Thymus (tissue), 11 donors: ENCODE measurements at regions not wholly inside any gene's neighbourhood (a gene's known extent, or its start where the extent isn't known, plus 50 kb on each side); places are given as distances from the start of the nearest gene placed in this dataset.

ENCODE experiments used
- DNase-seq, 9 donors: peaks; one replicate each; pipeline ENCODE4 v3.0.0-alpha.2; 2013; ENCODE audit warnings: low spot score in 9 of 9, low read depth in 6 of 9, missing footprints in 1 of 9
- H3K27ac ChIP-seq, 2 donors: one replicate each; pipeline ENCODE4 v1.5.1; 2013; ENCODE audit warnings: control low read depth in 1 of 2, low read depth in 1 of 2, low read length in 1 of 2, mild to moderate bottlenecking in 1 of 2, moderate library complexity in 1 of 2
- H3K27me3 ChIP-seq, 2 donors: one replicate each; pipeline ENCODE4 v1.5.1; 2013; ENCODE audit warnings: low read length in 1 of 2; ENCODE audit not compliant: control insufficient read depth in 2 of 2, insufficient read depth in 1 of 2
- H3K36me3 ChIP-seq, 2 donors: one replicate each; pipeline ENCODE4 v1.5.1; 2013; ENCODE audit warnings: low read length in 1 of 2, mild to moderate bottlenecking in 1 of 2, moderate library complexity in 1 of 2; ENCODE audit not compliant: control insufficient read depth in 2 of 2, insufficient read depth in 2 of 2
- H3K4me1 ChIP-seq, 2 donors: one replicate each; pipeline ENCODE4 v1.5.1; 2013; ENCODE audit warnings: low read length in 2 of 2; ENCODE audit not compliant: control insufficient read depth in 2 of 2, insufficient read depth in 2 of 2
- H3K4me3 ChIP-seq, 2 donors: one replicate each; pipeline ENCODE4 v1.5.1; 2013; ENCODE audit warnings: low read length in 2 of 2, control low read depth in 1 of 2, mild to moderate bottlenecking in 1 of 2
- H3K9me3 ChIP-seq, 2 donors: one replicate each; pipeline ENCODE4 v1.5.1; 2013; ENCODE audit warnings: low read length in 1 of 2, mild to moderate bottlenecking in 1 of 2; ENCODE audit not compliant: control insufficient read depth in 2 of 2, insufficient read depth in 1 of 2
- WGBS: extraction: QIAGEN DNeasy Blood & Tissue Kit; methylation state at CpG from one replicate; pipeline ENCODE4 v1.1.7; 2013; 5-methylcytosine and 5-hydroxymethylcytosine counted together
- donor health status: healthy.

- no peaks in the 10 kb centered on the region for H3K4me1 ChIP-seq
- DNase-seq: no peak
- 97% methylated on average over 4 of the region's 4 CpGs for WGBS
- H3K9me3 ChIP-seq: no peaks in the 10 kb centered on the region
- H3K27ac ChIP-seq: no peak overlapping the region
- no peaks in the 10 kb centered on the region for H3K27me3 ChIP-seq
- no peaks in the 10 kb centered on the region for H3K36me3 ChIP-seq
- H3K4me3 ChIP-seq: no peak overlapping the region
Measured at GRCh38 chr16:7074715-7075114, 257.9 kb upstream of the RBFOX1 start.

- Histone ChIP-seq H3K27me3 (no peaks in the 10 kb centered on the region), H3K9me3 (no peaks in the 10 kb centered on the region), H3K36me3 (no peaks in the 10 kb centered on the region), H3K4me3 (no peak overlapping the region), H3K4me1 (no peaks in the 10 kb centered on the region), H3K27ac (no peak overlapping the region)
- WGBS: 87% methylated on average over 5 of the region's 5 CpGs
- DNase-seq: no peak
Measured at GRCh38 chr16:7057458-7057857, 275.2 kb upstream of the RBFOX1 start.

GRCh38 chr16:7055443-7055842 lies 277.2 kb upstream of the RBFOX1 start:
- H3K4me1 ChIP-seq: no peaks in the 10 kb centered on the region
- WGBS: 86% methylated on average over 6 of the region's 6 CpGs
- H3K9me3 ChIP-seq: no peaks in the 10 kb centered on the region
- no peak overlapping the region for H3K27ac ChIP-seq
- H3K36me3 ChIP-seq: no peaks in the 10 kb centered on the region
- no peaks in the 10 kb centered on the region for H3K27me3 ChIP-seq
- DNase-seq: no peak
- no peak overlapping the region for H3K4me3 ChIP-seq

GRCh38 chr16:7051591-7052349 lies 280.9 kb upstream of the RBFOX1 start:
- Histone ChIP-seq H3K27me3 (no peaks in the 10 kb centered on the region), H3K36me3 (no peaks in the 10 kb centered on the region), H3K9me3 (no peaks in the 10 kb centered on the region), H3K4me3 (no peak overlapping the region), H3K27ac (no peak overlapping the region), H3K4me1 (no peaks in the 10 kb centered on the region)
- no peak for DNase-seq
- 85% methylated on average over 4 of the region's 4 CpGs for WGBS

GRCh38 chr16:7044331-7044730 lies 288.3 kb upstream of the RBFOX1 start:
- Histone ChIP-seq H3K27me3 (no peaks in the 10 kb centered on the region), H3K9me3 (no peaks in the 10 kb centered on the region), H3K27ac (no peak overlapping the region), H3K4me1 (no peaks in the 10 kb centered on the region), H3K36me3 (no peaks in the 10 kb centered on the region), H3K4me3 (no peak overlapping the region)
- no peak for DNase-seq
- WGBS: 75% methylated on average over 6 of the region's 6 CpGs

- H3K4me1 ChIP-seq: no peaks in the 10 kb centered on the region
- WGBS: 71% methylated on average over 4 of the region's 4 CpGs
- H3K4me3 ChIP-seq: no peak overlapping the region
- no peaks in the 10 kb centered on the region for H3K9me3 ChIP-seq
- no peak overlapping the region for H3K27ac ChIP-seq
- DNase-seq: no peak
- no peaks in the 10 kb centered on the region for H3K36me3 ChIP-seq
- H3K27me3 ChIP-seq: no peaks in the 10 kb centered on the region
Measured at GRCh38 chr16:7038475-7038874, 294.2 kb upstream of the RBFOX1 start.

- Histone ChIP-seq H3K27ac (no peak overlapping the region), H3K4me1 (no peaks in the 10 kb centered on the region), H3K9me3 (no peaks in the 10 kb centered on the region), H3K36me3 (no peaks in the 10 kb centered on the region), H3K4me3 (no peak overlapping the region), H3K27me3 (no peaks in the 10 kb centered on the region)
- DNase-seq: no peak
- 79% methylated on average over 4 of the region's 4 CpGs for WGBS
Measured at GRCh38 chr16:7037495-7037894, 295.1 kb upstream of the RBFOX1 start.

- Histone ChIP-seq H3K27me3 (no peaks in the 10 kb centered on the region), H3K4me1 (no peaks in the 10 kb centered on the region), H3K9me3 (no peaks in the 10 kb centered on the region), H3K27ac (no peak overlapping the region), H3K4me3 (no peak overlapping the region), H3K36me3 (no peaks in the 10 kb centered on the region)
- DNase-seq: no peak
- WGBS: 89% methylated on average over 2 of the region's 2 CpGs
Measured at GRCh38 chr16:7031031-7031430, 301.6 kb upstream of the RBFOX1 start.

- no peak for DNase-seq
- H3K4me3 ChIP-seq: no peak overlapping the region
- H3K27me3 ChIP-seq: no peaks in the 10 kb centered on the region
- H3K4me1 ChIP-seq: no peaks in the 10 kb centered on the region
- no peaks in the 10 kb centered on the region for H3K36me3 ChIP-seq
- no peaks in the 10 kb centered on the region for H3K9me3 ChIP-seq
- H3K27ac ChIP-seq: no peak overlapping the region
Measured at GRCh38 chr16:7027401-7027800, 305.2 kb upstream of the RBFOX1 start.
